BLaER1 (cell line): ENCODE measurements at regions not wholly inside any gene's neighbourhood (a gene's known extent, or its start where the extent isn't known, plus 50 kb on each side); places are given as distances from the start of the nearest gene placed in this dataset.
"Not testable (repeated sequence)": the region's sequence is repeated elsewhere in the genome, so short reads cannot be mapped to it uniquely, and the experiment has no call there.

ENCODE experiments used
- H3K27ac ChIP-seq: shearing (Covaris generic); formaldehyde crosslinking; 2 replicates; pipeline ENCODE4 v1.8.1; 2022
- H3K27me3 ChIP-seq: shearing (Covaris generic); formaldehyde crosslinking; 2 replicates; pipeline ENCODE4 v1.8.1; 2022
- H3K36me3 ChIP-seq: shearing (Covaris generic); formaldehyde crosslinking; 2 replicates; pipeline ENCODE4 v1.8.1; 2022
- H3K4me1 ChIP-seq: shearing (Covaris generic); formaldehyde crosslinking; 2 replicates; pipeline ENCODE4 v1.8.1; 2022
- H3K4me2 ChIP-seq: shearing (Covaris generic); formaldehyde crosslinking; 2 replicates; pipeline ENCODE4 v1.8.1; 2022
- H3K4me3 ChIP-seq: shearing (Covaris generic); formaldehyde crosslinking; 2 replicates; pipeline ENCODE4 v1.8.1; 2022
- H3K9ac ChIP-seq: shearing (Covaris generic); formaldehyde crosslinking; 2 replicates; pipeline ENCODE4 v1.8.1; 2022
- H3K9me3 ChIP-seq: shearing (Covaris generic); formaldehyde crosslinking; 2 replicates; pipeline ENCODE4 v1.8.1; 2022
- H4K20me1 ChIP-seq: shearing (Covaris generic); formaldehyde crosslinking; 2 replicates; pipeline ENCODE4 v1.8.1; 2022
- Cebpa-rat ChIP-seq: shearing (Covaris generic); IDR thresholded peaks from 2 replicates; pipeline ENCODE4 v1.8.1; 2022

- no peak overlapping the region for H3K27ac ChIP-seq
Observed at GRCh38 chr18:60070631-60071030, 170.8 kb downstream of the PMAIP1 start.

GRCh38 chr18:60069145-60069544, 169.3 kb downstream of the PMAIP1 start:
- Histone ChIP-seq H3K36me3 (no peaks in the 10 kb centered on the region), H4K20me1 (no peaks in the 10 kb centered on the region), H3K9ac (no peak overlapping the region), H3K9me3 (peaks cover 1% of the 10 kb centered on the region), H3K27ac (no peak overlapping the region), H3K27me3 (no peaks in the 10 kb centered on the region), H3K4me2 (no peak overlapping the region), H3K4me1 (no peaks in the 10 kb centered on the region), H3K4me3 (no peak overlapping the region)
- TF ChIP-seq Cebpa-rat = no peak

More at GRCh38 chr18:60070631-60071030, 170.8 kb downstream of the PMAIP1 start:
- H3K4me1 ChIP-seq = no peaks in the 10 kb centered on the region
- no peak for TF ChIP-seq Cebpa-rat
- no peaks in the 10 kb centered on the region for H4K20me1 ChIP-seq
- no peak overlapping the region for H3K4me3 ChIP-seq
- H3K9me3 ChIP-seq = peaks cover 7% of the 10 kb centered on the region
- H3K36me3 ChIP-seq = no peaks in the 10 kb centered on the region
- no peak overlapping the region for H3K9ac ChIP-seq
- no peaks in the 10 kb centered on the region for H3K27me3 ChIP-seq
- H3K4me2 ChIP-seq = no peak overlapping the region

GRCh38 chr18:60067426-60068210, 167.8 kb downstream of the PMAIP1 start:
- H3K27ac ChIP-seq = no peak overlapping the region

GRCh38 chr18:60066219-60066975, 166.6 kb downstream of the PMAIP1 start:
- no peaks in the 10 kb centered on the region for H3K4me1 ChIP-seq
- no peak overlapping the region for H3K4me3 ChIP-seq
- H3K36me3 ChIP-seq = no peaks in the 10 kb centered on the region
- no peaks in the 10 kb centered on the region for H3K9me3 ChIP-seq
- H3K4me2 ChIP-seq = no peak overlapping the region
- no peak overlapping the region for H3K9ac ChIP-seq
- no peaks in the 10 kb centered on the region for H4K20me1 ChIP-seq
- H3K27ac ChIP-seq = no peak overlapping the region
- no peak for TF ChIP-seq Cebpa-rat
- no peaks in the 10 kb centered on the region for H3K27me3 ChIP-seq

More at GRCh38 chr18:60067426-60068210, 167.8 kb downstream of the PMAIP1 start:
- Histone ChIP-seq H3K9ac (no peak overlapping the region), H3K4me3 (no peak overlapping the region), H3K4me1 (no peaks in the 10 kb centered on the region), H3K4me2 (no peak overlapping the region), H3K27me3 (no peaks in the 10 kb centered on the region), H3K36me3 (no peaks in the 10 kb centered on the region), H4K20me1 (no peaks in the 10 kb centered on the region), H3K9me3 (no peaks in the 10 kb centered on the region)
- TF ChIP-seq Cebpa-rat = no peak

- no peaks in the 10 kb centered on the region for H3K36me3 ChIP-seq
- H3K4me2 ChIP-seq = no peak overlapping the region
- no peak overlapping the region for H3K9ac ChIP-seq
- TF ChIP-seq Cebpa-rat = no peak
- no peaks in the 10 kb centered on the region for H3K4me1 ChIP-seq
- no peaks in the 10 kb centered on the region for H3K27me3 ChIP-seq
- H3K4me3 ChIP-seq = no peak overlapping the region
- H3K27ac ChIP-seq = no peak overlapping the region
- no peaks in the 10 kb centered on the region for H3K9me3 ChIP-seq
- H4K20me1 ChIP-seq = no peaks in the 10 kb centered on the region
Observed at GRCh38 chr18:60064271-60064670, 164.5 kb downstream of the PMAIP1 start.

GRCh38 chr18:60062831-60063230, 163.0 kb downstream of the PMAIP1 start:
- not testable (repeated sequence) for H3K9ac ChIP-seq, H3K4me1 ChIP-seq, H3K27ac ChIP-seq, H3K36me3 ChIP-seq, H3K27me3 ChIP-seq, H3K4me3 ChIP-seq, H3K4me2 ChIP-seq, H4K20me1 ChIP-seq, H3K9me3 ChIP-seq

GRCh38 chr18:60062396-60062795, 162.6 kb downstream of the PMAIP1 start:
- H3K4me1 ChIP-seq = no peaks in the 10 kb centered on the region
- no peaks in the 10 kb centered on the region for H3K9me3 ChIP-seq
- no peaks in the 10 kb centered on the region for H3K27me3 ChIP-seq
- no peak overlapping the region for H3K4me3 ChIP-seq
- H3K9ac ChIP-seq = no peak overlapping the region
- H3K36me3 ChIP-seq = no peaks in the 10 kb centered on the region
- no peak overlapping the region for H3K4me2 ChIP-seq
- H4K20me1 ChIP-seq = no peaks in the 10 kb centered on the region
- H3K27ac ChIP-seq = no peak overlapping the region
- TF ChIP-seq Cebpa-rat = no peak

- Histone ChIP-seq H3K9ac (no peak overlapping the region), H4K20me1 (no peaks in the 10 kb centered on the region), H3K36me3 (no peaks in the 10 kb centered on the region), H3K9me3 (no peaks in the 10 kb centered on the region), H3K27ac (no peak overlapping the region), H3K4me1 (no peaks in the 10 kb centered on the region), H3K4me2 (no peak overlapping the region), H3K27me3 (no peaks in the 10 kb centered on the region), H3K4me3 (no peak overlapping the region)
- TF ChIP-seq Cebpa-rat = no peak
Observed at GRCh38 chr18:60060578-60060977, 160.8 kb downstream of the PMAIP1 start.

- no peaks in the 10 kb centered on the region for H3K27me3 ChIP-seq
- H3K4me2 ChIP-seq = no peak overlapping the region
- TF ChIP-seq Cebpa-rat = no peak
- H3K9ac ChIP-seq = no peak overlapping the region
- H3K36me3 ChIP-seq = no peaks in the 10 kb centered on the region
- no peaks in the 10 kb centered on the region for H4K20me1 ChIP-seq
- no peak overlapping the region for H3K27ac ChIP-seq
- no peaks in the 10 kb centered on the region for H3K9me3 ChIP-seq
- no peak overlapping the region for H3K4me3 ChIP-seq
- H3K4me1 ChIP-seq = no peaks in the 10 kb centered on the region
Observed at GRCh38 chr18:60060026-60060425, 160.2 kb downstream of the PMAIP1 start.

- Histone ChIP-seq H3K36me3 (no peaks in the 10 kb centered on the region), H3K27ac (no peak overlapping the region), H3K4me2 (no peak overlapping the region), H3K4me1 (no peaks in the 10 kb centered on the region), H3K9ac (no peak overlapping the region), H4K20me1 (no peaks in the 10 kb centered on the region), H3K4me3 (no peak overlapping the region), H3K27me3 (no peaks in the 10 kb centered on the region), H3K9me3 (no peaks in the 10 kb centered on the region)
- TF ChIP-seq Cebpa-rat = no peak
Observed at GRCh38 chr18:60059216-60059615, 159.4 kb downstream of the PMAIP1 start.
